Kidney epithelial cell (primary cell): ENCODE measurements at regions not wholly inside any gene's neighbourhood (a gene's known extent, or its start where the extent isn't known, plus 50 kb on each side); places are given as distances from the start of the nearest gene placed in this dataset.

Experiments used
- DNase-seq: peaks from one replicate; pipeline ENCODE4 v3.0.0-alpha.2; 2010; ENCODE audit warnings: low read depth
- H3K27me3 ChIP-seq: 2 replicates; pipeline ENCODE4 v1.6.0; 2011; ENCODE audit warnings: low read length; ENCODE audit not compliant: control insufficient read depth, insufficient read depth
- H3K36me3 ChIP-seq: 2 replicates; pipeline ENCODE4 v1.5.1; 2011; ENCODE audit warnings: low read length; ENCODE audit not compliant: control insufficient read depth, insufficient read depth
- H3K4me3 ChIP-seq: 2 replicates; pipeline ENCODE4 v1.5.1; 2011; ENCODE audit warnings: low read depth, mild to moderate bottlenecking, control low read depth, low read length
- CTCF ChIP-seq: IDR thresholded peaks from 2 replicates; pipeline ENCODE4 v1.5.1; 2011; ENCODE audit warnings: mild to moderate bottlenecking, moderate library complexity, low read length, control low read depth, inconsistent platforms; ENCODE audit not compliant: insufficient read depth, poor library complexity, severe bottlenecking

GRCh38 chr5:53355316-53355715 lies 125.1 kb upstream of the FST start:
- Histone ChIP-seq H3K27me3 (no peaks in the 10 kb centered on the region), H3K4me3 (no peak overlapping the region), H3K36me3 (no peaks in the 10 kb centered on the region)
- no peak for DNase-seq
- TF ChIP-seq CTCF: no peak

GRCh38 chr5:53355931-53356330 lies 124.5 kb upstream of the FST start:
- TF ChIP-seq CTCF: no peak
- Histone ChIP-seq H3K36me3 (no peaks in the 10 kb centered on the region), H3K27me3 (no peaks in the 10 kb centered on the region), H3K4me3 (no peak overlapping the region)
- no peak for DNase-seq

GRCh38 chr5:53357439-53357838 lies 123.0 kb upstream of the FST start:
- no peak for TF ChIP-seq CTCF
- no peak for DNase-seq
- Histone ChIP-seq H3K4me3 (no peak overlapping the region), H3K36me3 (no peaks in the 10 kb centered on the region), H3K27me3 (no peaks in the 10 kb centered on the region)

- DNase-seq: no peak
- no peaks in the 10 kb centered on the region for H3K36me3 ChIP-seq
- TF ChIP-seq CTCF: no peak
Measured at GRCh38 chr5:53358794-53359193, 121.6 kb upstream of the FST start.

GRCh38 chr5:53359916-53360517 lies 120.4 kb upstream of the FST start:
- TF ChIP-seq CTCF: no peak
- H3K36me3 ChIP-seq: no peaks in the 10 kb centered on the region
- no peak overlapping the region for H3K4me3 ChIP-seq
- no peak for DNase-seq
- H3K27me3 ChIP-seq: no peaks in the 10 kb centered on the region

More at GRCh38 chr5:53358794-53359193, 121.6 kb upstream of the FST start:
- no peaks in the 10 kb centered on the region for H3K27me3 ChIP-seq
- no peak overlapping the region for H3K4me3 ChIP-seq

GRCh38 chr5:53360811-53361210 lies 119.6 kb upstream of the FST start:
- no peak for DNase-seq
- no peak for TF ChIP-seq CTCF
- Histone ChIP-seq H3K4me3 (no peak overlapping the region), H3K36me3 (no peaks in the 10 kb centered on the region), H3K27me3 (no peaks in the 10 kb centered on the region)
